ENCODE measurements at regions not wholly inside any gene's neighbourhood (a gene's known extent, or its start where the extent isn't known, plus 50 kb on each side); places are given as distances from the start of the nearest gene placed in this dataset.

GRCh38 chr14:37992499-37992898 lies 215.2 kb upstream of the SSTR1 start:
- Histone ChIP-seq H3F3A (ENCODE audit: insufficient read depth, low read length, poor library complexity, severe bottlenecking) (no peaks in the 10 kb centered on the region), H2AFZ (ENCODE audit: low read depth, low read length) (no peak overlapping the region), H3K9me3 (ENCODE audit: low read length) (no peaks in the 10 kb centered on the region), H3K9ac (ENCODE audit: low read length) (no peak overlapping the region), H3K27me3 (ENCODE audit: insufficient read depth, low read depth, low read length) (no peaks in the 10 kb centered on the region), H4K20me1 (ENCODE audit: insufficient read depth) (no peaks in the 10 kb centered on the region), H3K36me3 (ENCODE audit: insufficient read depth, low read length) (no peaks in the 10 kb centered on the region), H3K4me2 (ENCODE audit: low read length) (no peak overlapping the region), H3K9me2 (ENCODE audit: insufficient read depth, low read length) (no peaks in the 10 kb centered on the region), H3K79me2 (replicated peaks; ENCODE audit: insufficient read depth, low read length) (no peaks in the 10 kb centered on the region), H3K4me3 (ENCODE audit: low read length) (no peak overlapping the region), H3K27ac (ENCODE audit: low read length) (no peak overlapping the region)
- TF ChIP-seq REST (IDR thresholded peaks at IDR 0.05; ENCODE audit: borderline replicate concordance) (no peak), EP300 (conservative IDR thresholded peaks at IDR 0.05; ENCODE audit: poor library complexity, severe bottlenecking) (no peak), SMC3 (conservative IDR thresholded peaks at IDR 0.05; ENCODE audit: poor library complexity) (no peak), POLR2AphosphoS5 (IDR thresholded peaks at IDR 0.05) (no peak), EZH2 (IDR thresholded peaks at IDR 0.05; ENCODE audit: borderline replicate concordance, insufficient read depth, low read length, poor library complexity, severe bottlenecking) (no peak), MXI1 (conservative IDR thresholded peaks at IDR 0.05; ENCODE audit: poor library complexity, severe bottlenecking) (no peak), RAD21 (conservative IDR thresholded peaks at IDR 0.05) (no peak), TAF1 (IDR thresholded peaks at IDR 0.05; ENCODE audit: low read depth) (no peak)
- TF ChIP-seq, protein P1, sequence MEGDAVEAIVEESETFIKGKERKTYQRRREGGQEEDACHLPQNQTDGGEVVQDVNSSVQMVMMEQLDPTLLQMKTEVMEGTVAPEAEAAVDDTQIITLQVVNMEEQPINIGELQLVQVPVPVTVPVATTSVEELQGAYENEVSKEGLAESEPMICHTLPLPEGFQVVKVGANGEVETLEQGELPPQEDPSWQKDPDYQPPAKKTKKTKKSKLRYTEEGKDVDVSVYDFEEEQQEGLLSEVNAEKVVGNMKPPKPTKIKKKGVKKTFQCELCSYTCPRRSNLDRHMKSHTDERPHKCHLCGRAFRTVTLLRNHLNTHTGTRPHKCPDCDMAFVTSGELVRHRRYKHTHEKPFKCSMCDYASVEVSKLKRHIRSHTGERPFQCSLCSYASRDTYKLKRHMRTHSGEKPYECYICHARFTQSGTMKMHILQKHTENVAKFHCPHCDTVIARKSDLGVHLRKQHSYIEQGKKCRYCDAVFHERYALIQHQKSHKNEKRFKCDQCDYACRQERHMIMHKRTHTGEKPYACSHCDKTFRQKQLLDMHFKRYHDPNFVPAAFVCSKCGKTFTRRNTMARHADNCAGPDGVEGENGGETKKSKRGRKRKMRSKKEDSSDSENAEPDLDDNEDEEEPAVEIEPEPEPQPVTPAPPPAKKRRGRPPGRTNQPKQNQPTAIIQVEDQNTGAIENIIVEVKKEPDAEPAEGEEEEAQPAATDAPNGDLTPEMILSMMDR (IDR thresholded peaks at IDR 0.05; ENCODE audit: poor library complexity, severe bottlenecking): no peak

- H3F3A ChIP-seq (ENCODE audit: insufficient read depth, low read length, poor library complexity, severe bottlenecking): no peaks in the 10 kb centered on the region
- no peak overlapping the region for H3K4me3 ChIP-seq (ENCODE audit: low read length)
- no peak overlapping the region for H2AFZ ChIP-seq (ENCODE audit: low read depth, low read length)
- no peak overlapping the region for H3K4me2 ChIP-seq (ENCODE audit: low read length)
- H3K36me3 ChIP-seq (ENCODE audit: insufficient read depth, low read length): no peaks in the 10 kb centered on the region
- no peak overlapping the region for H3K9ac ChIP-seq (ENCODE audit: low read length)
- no peaks in the 10 kb centered on the region for H3K9me3 ChIP-seq (ENCODE audit: low read length)
- H3K27me3 ChIP-seq (ENCODE audit: insufficient read depth, low read depth, low read length): no peaks in the 10 kb centered on the region
- no peaks in the 10 kb centered on the region for H3K79me2 ChIP-seq (replicated peaks; ENCODE audit: insufficient read depth, low read length)
- H4K20me1 ChIP-seq (ENCODE audit: insufficient read depth): no peaks in the 10 kb centered on the region
- no peak overlapping the region for H3K27ac ChIP-seq (ENCODE audit: low read length)
- TF ChIP-seq EP300 (conservative IDR thresholded peaks at IDR 0.05; ENCODE audit: poor library complexity, severe bottlenecking) (no peak), SMC3 (conservative IDR thresholded peaks at IDR 0.05; ENCODE audit: poor library complexity) (no peak), MXI1 (conservative IDR thresholded peaks at IDR 0.05; ENCODE audit: poor library complexity, severe bottlenecking) (no peak), EZH2 (IDR thresholded peaks at IDR 0.05; ENCODE audit: borderline replicate concordance, insufficient read depth, low read length, poor library complexity, severe bottlenecking) (no peak), REST (IDR thresholded peaks at IDR 0.05; ENCODE audit: borderline replicate concordance) (no peak)
- H3K9me2 ChIP-seq (ENCODE audit: insufficient read depth, low read length): no peaks in the 10 kb centered on the region
These were observed 212.8 kb upstream of the SSTR1 start for GRCh38 chr14:37994846-37995372.

All from neural cell (in vitro differentiated cells).